ENCODE measurements at regions not wholly inside any gene's neighbourhood (a gene's known extent, or its start where the extent isn't known, plus 50 kb on each side); places are given as distances from the start of the nearest gene placed in this dataset.

DNA sequence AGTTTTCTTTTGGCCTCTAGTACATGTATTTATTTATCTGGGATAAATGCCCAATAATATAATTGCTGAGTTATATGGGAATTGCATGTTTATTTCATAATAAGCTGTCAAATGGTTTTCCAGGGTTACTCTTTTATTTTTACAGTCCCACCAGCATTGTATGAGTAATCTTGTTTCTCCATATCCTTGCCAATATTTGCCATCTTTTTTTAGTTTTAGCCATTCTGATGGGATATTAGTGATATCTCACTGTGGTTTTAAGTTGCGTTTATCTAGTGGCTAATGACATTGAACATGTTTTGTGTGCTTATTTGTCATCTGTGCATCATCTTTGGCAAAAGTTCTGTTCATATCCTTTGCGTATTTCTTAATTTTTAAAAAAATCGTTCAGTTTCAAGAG lies 372.8 kb upstream of the CCDC179 start:
- TF ChIP-seq CTCF (optimal IDR thresholded peaks at IDR 0.05 in 1 of 3, IDR thresholded peaks at IDR 0.05 in 1 of 3, conservative IDR thresholded peaks at IDR 0.05 in 1 of 3; ENCODE audit: extremely low read depth in 1 of 3, insufficient read depth in 2 of 3, low read length in 3 of 3) = no peak
- TF ChIP-seq EZH2 (IDR thresholded peaks at IDR 0.05; ENCODE audit: low read length) = no peak
